NCI-H2081 (cell line): ENCODE measurements at regions not wholly inside any gene's neighbourhood (a gene's known extent, or its start where the extent isn't known, plus 50 kb on each side); places are given as distances from the start of the nearest gene placed in this dataset.
A peak's percentile ranks its signal among the peaks of the same experiment; 100 is the strongest.
"Not testable (repeated sequence)": the region's sequence is repeated elsewhere in the genome, so short reads cannot be mapped to it uniquely, and the experiment has no call there.

Experiments used
- DNase-seq, 2 experiments: peaks; one replicate each; lab custom pipeline; 2025; lab: John Stamatoyannopoulos, UW

DNA sequence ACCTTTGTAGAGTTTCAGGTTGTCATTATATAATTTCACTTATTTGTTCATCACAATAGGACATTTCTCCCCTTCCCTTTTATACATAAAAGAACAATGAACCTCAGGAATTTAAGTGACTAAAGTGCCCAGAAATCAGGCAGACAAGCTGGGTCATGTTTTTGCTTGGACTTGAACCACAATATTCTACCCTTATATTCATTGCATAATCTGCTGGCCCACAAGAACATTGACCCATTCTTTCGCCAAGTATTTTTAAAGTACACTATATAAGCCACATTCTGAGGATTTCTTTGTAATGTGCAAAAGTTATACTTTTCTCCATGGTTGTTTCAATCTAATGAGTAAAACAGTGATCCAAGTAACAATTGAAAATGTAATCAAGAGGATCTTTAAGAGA is 637.5 kb upstream of the SLIT2 start:
- DNase-seq: no peak

DNA sequence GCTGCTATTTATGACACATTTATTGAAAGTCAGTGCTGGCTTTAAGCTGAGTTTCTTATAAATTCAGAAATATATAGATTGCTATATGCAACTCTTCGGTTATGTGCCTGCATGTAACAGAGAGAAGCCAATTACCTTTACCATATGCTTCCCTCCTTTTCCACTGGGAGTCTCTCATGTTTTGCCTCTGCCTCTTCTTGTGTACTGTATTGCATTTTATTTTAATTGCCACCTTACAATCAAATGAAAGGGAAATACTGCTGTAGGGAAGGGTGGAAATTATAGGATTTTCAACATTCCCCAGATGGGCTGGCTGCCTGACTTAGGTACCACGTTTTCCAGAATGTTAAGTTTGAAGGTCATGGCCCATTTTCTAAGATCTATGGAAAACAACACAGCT is 655.4 kb upstream of the SLIT2 start:
- no peak for DNase-seq

DNA sequence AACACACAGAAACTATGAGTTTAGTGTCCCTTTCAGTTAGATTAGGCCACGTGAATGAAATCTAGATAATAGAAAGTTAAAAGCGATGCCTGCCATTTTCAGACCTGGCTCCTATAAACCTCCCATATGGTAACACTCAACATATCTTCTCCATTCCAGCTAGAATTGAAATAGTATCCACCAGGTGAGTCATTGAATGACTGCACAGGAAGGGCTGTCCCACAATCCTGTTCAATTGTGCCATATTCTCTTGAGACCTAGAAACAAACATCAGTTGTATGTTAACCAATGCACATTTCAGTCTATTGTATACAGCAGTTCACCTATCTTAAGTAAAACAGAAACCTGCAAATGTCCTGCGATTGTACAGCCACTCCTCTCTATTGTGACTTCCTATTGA is 659.3 kb upstream of the SLIT2 start:
- no peak for DNase-seq

DNA sequence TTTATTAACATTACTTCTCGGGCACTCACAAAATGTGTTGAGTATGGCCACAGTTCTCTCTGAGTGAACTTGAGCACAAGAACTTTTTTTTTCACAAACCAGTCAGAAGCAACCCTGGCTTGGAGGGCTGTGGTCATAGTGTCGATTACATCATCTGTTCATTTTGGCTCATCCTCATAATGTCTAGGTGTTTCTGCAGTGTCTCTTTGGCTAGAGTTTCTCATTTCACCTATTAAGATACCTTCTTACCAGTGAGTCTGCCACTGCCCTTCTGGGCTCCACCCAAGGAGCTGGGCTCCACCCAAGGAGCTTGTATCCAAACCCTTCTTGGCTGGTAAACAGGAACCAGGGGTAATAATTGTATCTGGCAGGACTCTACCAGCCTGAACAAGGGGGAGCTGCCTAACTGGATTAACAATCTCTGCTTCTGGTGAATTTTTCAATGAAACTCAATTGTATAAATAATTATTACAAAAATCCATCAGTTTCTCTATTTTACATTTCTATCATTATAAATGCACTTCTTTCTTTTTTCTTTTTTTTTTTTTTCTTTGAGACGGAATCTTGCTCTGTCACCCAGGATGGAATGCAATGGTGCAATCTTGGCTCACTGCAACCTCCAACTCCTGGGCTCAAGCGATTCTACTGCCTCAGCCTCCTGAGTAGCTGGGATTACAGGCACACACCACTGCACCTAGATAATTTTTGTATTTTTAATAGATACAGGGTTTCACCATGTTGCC is 667.7 kb upstream of the SLIT2 start:
- DNase-seq: no peak

DNA sequence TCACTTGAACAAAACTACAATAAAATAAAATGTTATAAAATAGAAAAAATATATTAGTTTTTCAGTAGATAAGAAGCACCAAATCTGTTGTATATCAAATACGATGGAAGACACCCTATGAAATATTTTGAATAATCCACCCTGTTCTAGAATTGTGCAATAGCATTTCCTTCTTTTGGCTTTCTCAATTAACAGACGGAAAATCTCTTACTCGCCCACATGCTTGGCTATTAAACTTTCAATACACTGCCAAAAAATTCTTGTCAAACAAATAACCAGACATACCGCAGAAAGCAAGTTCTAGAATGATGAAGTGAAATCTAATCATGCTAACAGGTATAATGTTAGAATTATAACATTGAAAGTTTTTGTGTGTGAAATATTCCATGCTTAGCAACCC is 671.6 kb upstream of the SLIT2 start:
- DNase-seq: no peak

DNA sequence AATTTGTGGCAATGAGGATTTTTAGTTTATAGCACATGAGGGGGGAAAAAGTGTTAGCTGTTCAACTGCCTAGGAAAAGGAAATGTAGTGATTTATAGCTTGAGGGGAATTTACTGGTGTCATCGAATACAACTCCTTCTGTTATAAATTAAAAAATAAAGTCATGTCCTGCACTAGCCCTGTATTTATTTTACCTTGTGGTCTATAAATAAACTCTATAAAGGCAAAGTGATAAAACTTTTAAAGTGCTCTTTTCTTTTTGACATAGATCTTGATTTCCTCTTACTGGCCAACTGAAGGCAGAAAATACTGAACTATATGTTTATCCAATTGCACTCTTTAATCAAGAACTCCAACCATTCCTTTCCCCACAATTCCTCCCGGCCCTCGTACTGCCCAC is 672.1 kb upstream of the SLIT2 start:
- DNase-seq: no peak

DNA sequence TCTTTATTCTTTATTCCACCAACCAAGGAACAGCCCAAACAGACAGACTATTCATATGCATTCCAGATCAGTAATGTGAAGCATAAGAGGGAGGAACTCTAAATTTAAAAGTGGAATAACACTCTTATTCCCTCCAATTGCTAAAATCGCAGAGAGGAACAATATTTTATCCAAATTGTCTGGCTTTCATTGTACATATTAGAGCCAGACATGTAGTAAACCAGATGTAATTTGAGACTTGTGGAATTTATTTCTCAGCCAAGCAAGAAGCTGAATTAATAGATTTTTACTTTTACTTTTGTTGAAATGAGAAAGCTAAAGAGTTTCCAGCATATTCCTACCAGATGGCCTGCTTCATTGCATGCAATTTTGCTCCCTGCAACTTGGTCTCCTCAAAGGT is 674.6 kb upstream of the SLIT2 start:
- no peak for DNase-seq

DNA sequence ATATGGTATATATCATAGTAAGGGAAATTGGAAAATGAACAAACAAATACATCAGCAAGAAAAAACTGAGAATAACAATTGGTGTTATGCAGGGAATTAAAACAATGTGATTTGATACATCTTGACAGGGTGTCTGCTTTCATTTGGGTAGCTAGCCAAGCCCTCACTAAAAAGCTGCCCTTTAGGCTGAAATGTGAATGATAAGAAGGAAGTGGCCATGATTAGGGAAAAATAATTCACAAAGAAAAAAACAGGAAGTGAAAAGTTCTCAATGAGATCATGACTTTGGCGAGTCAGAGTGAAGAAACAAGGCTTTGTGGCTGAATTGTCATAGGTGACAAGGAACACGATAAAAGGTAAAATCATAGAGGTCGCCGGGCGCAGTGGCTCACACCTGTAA is 675.8 kb upstream of the SLIT2 start:
- DNase-seq: no peak

DNA sequence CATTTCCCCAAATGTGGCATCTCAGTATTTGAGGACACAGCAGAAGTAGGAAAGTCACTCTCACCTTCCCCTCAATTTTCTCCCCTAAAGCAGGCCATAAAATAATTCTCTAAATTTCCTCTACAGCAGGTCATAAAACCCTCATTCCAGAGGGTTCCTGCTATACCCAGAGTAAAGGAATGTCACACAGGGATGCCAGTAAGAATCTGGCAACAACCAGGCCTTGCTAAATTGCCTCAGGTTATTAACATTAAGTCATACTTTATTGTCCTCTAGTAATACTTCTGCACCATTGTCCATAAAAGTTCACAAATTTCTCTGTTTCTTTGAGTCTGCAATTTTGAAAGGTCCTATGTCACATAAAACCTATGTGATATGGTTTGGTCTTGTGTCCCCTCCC is 685.7 kb upstream of the SLIT2 start:
- no peak for DNase-seq

DNA sequence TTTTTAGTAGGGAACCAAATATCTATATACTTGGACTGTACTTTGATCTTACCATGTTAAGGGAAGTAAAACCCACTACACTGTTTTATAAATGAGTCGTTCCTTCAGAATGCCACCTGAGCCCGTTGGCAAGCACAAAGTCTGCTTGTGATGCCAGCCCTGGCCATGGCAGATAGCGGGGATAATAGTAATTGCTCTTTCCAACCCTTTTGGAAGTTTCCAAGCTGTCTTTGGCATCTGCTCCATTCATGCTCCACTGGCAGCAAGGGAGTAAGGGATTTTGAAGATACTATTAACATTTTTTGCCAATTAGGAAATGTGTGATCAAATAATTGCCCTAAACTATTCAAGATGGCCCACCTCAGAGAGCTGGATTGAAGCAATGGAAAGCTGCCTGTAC is 689.2 kb upstream of the SLIT2 start:
- DNase-seq: no peak

DNA sequence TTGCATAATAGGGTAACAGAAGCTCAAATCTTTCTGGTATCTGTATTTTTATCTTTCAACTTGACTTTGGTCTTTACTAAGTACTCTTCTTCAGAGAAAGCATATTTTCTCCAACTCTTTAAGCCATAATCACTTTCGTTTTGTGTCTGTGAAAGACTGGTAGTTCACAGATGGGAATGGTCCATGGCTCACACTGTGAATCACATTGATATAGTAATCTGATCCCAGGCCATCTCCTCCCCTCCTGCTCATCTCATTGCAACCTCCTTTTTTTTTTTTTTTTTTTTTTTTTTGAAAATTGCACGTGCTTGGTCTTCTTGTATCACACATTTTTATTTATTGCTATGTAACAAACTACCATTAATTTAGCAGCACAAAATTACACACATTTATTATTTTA is 694.5 kb upstream of the SLIT2 start:
- no peak for DNase-seq

DNA sequence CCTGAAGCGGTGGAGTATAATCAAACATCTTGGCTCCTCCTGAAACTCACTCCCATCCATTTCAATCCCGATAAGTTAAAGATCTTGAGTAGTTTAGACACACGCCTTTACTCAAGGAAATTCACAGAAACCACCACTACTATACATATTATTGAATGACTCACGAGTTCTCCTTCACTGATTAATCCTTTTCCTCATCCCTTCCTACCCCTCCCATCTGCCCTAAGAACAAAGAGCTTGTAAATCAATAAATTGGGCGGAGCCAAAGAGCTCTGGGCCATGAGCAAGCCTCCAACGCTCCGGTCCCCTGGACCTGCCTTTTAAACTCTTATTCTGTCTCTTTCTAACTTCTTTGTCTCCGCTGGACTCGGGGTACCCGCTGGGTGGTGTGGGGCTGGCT is 695.4 kb upstream of the SLIT2 start:
- DNase-seq: not testable (repeated sequence)

DNA sequence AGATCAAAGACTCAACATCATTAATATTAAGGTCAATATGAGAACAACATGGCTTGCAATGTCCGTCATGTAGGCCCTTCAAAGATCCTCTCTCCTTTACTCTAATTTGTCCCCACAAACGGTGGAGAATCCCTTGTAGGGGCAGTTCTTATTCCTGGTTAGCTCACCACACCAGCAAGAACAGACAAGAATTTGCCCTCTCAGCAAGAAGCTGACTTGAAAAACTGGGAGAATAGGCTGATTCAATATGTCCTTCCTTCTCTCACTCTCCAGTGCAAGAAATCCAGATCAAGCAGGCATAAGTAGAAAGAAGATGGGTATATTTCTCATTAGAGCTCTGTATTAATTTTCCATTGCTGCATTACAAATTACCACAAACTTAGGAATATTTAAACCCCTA is 704.2 kb upstream of the SLIT2 start:
- no peak for DNase-seq

DNA sequence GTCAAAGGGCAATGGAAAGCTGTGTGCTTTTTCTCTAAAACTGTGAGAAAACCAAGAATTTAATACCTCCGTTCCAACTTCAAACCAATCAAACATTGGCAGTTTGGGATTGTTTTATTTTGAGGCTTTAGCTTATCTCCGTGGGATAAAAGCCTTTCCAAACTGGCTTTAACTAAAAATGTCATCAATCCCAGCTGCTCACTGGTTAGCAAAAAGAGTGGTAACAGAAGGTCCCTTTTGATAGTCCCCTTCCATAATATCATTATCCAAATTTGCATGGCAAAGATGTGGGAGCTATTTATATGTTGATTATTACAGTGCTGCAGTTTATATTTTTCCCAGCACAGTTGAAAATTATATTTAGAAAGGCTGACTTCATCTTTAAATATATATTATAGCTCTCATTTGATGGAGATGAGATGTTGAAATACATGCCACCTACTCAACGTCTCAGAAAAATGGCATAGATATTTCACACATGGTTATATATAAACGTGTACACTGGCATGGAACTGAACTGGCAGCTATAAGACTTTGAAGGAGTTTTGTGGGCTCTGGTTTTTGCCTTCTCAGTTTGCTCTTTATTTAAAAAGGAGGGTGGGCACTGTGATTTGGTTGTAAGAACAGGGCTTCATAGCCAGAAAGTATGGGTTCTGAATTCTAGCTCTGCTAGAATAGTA is 707.1 kb upstream of the SLIT2 start:
- DNase-seq: no peak

DNA sequence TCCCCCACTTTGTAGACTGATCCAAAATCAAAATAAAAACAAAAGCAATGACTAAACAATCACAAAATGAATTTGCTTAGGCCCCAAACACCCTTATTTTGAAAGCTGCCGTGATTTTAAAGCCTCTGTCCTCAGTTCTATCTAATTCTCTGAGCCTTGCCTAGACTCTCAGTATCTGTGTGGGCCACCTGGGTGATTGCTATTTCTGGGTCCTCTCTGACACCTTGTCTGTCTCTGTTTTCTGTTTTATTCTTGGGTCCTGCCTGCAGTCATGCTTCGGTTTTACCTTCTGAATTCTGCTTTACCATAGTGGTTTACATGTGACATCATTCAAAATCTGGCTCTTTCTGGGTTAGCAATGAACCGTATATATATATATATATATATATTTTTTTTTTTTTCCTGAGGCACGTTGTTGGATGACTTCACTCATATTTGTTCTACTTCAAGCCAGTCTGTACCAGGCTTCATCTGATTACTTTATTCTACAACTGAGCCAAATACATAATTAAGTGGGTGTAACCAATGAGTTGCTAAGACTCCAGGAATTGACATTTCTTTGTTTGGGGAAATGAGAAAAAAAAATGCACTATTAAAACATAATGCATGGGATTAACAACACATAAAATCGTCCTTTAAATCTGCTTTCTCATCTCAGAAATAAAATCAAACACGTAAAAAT is 710.7 kb upstream of the SLIT2 start:
- DNase-seq: peak in 1 of 2 experiments; percentile 31

DNA sequence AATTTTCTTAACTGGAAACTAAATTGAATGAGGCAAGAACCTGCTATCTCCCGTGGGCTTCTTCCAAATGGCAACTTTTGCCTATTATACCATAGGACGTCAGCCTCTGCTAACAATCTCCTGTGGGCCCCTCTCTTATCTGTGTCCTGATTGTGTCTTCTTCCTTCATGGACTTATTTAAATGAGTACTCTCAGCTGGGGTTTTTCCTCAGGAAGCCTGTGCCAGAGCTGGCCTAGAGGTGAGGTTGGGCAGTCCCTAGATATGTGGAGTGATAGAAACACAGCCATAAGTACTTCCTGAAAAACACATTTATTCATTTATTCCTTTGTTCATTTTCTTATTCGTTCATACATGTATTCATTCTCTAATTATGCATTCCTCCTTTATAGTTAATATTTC is 712.5 kb upstream of the SLIT2 start:
- no peak for DNase-seq

DNA sequence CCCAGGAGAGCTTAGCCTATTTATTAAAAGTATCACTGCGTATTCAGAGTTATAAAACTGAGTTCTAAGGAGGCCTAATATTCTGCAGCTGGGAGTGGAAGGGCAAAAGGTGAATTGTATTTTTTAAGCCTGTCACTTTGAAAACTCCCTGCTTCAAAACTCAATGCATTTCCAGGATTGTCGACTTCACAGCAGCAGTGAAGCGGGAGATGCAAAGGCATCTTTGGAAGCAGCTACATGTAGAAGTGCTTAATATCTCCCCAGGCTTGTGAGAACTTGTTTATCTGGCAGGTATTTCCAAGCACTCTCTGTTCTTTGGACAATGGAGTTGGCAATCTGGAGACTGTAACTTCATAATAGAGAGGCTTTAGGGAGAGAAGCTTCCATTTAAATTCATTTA is 717.5 kb upstream of the SLIT2 start:
- DNase-seq: no peak

DNA sequence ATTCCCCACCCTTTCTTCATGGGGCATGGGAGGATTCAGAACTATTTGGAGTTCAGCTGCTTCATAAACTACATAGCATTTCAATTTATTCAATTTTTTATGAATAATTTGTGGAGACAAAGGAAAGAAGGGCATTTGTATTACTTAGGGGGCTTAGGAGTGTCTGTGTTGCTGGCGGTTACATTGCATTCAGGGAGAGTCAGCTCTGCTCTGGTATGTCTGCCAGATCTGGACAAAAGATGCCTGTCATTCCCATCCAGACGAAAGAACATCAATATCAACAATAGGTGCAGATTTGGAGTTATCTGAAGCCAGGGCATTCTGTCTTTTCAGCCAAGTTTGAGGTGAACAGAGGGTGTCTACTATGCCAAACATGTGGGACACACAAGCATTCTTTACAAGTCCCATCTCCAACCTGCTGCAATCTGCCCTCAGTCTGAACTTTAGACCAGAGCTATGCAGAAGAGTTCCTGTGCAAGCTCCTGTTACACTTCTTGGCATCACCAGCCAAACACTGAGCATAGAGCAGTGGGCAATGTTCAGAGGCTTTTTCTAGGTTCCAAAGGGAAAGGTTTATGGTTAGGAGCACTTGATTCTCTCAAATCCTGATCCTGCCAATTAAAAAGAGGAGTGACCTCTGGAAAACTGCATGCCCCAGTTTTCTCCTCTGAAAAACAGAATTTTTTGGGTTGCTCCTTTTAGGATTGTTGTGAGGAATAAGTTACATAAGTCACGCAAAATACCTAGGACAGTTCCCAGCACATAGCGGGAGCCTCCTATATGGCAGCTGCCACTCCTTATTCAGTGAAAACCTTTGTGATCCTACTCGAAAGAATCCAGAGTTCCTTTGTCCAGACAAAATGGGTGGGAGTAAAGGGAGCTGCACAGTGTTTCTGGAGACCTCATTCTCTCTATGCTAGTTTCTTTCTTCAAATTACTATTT is 719.5 kb upstream of the SLIT2 start:
- no peak for DNase-seq

DNA sequence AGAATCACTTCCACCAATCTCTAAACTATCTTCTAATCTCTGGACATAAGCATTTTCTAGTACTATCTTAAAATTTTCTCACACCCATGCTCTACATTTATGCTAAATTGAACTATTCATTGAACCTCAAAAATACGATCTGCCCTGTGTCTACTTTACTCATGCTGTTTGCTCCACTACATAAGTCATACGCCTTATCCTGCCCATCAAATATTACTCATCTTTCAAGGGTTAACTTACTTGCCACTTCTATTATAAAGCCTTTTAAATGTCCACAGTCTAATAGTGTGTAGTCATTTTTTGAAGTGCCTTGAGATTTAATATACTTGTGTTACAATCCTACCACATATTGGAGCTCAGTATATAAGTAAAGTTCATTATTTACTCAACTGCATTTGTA is 727.7 kb upstream of the SLIT2 start:
- no peak for DNase-seq

DNA sequence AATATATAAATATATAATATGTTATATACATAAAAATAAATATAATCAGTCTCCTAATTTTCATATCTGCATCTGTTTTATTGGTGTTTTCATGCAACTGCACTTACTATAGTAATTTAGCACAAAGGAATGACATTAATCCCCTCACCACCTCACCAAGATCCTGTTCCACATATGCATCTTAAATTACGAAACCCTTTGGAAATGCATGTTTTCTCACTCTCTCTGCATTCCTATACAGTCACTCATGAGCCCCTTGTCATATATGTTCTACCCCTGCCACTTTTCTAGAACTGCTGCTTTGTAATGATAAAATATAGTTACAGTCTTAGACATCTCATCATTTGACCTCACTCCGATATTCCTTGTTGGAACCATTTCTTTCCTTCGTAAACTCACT is 728.7 kb upstream of the SLIT2 start:
- no peak for DNase-seq

DNA sequence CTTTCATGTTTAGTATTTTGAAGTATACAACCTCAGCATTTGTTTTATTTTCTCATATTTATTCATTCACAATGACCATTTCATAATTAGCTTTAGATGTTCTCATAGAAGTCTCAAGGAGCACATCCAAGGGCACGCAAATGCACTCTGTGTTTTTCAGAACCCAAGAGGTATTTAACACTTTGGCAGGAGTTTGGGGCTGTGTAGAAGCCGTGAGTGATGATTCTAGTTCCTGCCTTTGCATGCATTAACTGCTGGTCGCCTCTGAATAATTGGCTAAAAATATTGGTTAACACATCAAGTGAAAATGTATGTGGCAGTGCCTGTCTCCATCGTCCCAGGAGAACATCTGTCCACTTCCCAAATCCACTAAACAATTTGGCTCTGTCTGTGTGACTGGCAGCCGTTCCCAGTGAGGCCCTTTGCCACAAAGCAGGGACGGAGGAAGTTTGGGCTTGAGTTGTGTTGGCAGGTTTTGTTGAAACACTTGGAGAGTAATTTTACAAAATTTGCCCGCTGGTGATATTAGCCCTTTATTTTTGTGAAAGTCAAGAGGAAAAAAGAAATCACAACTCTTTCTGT is 730.7 kb upstream of the SLIT2 start:
- no peak for DNase-seq
